CMK (cell line): ENCODE measurements at regions not wholly inside any gene's neighbourhood (a gene's known extent, or its start where the extent isn't known, plus 50 kb on each side); places are given as distances from the start of the nearest gene placed in this dataset.

Source experiments
- DNase-seq: peaks from one replicate; pipeline ENCODE4 v3.0.0-alpha.2; 2010; ENCODE audit warnings: low read depth

GRCh38 chr11:30735946-30736345 lies 149.8 kb upstream of the MPPED2 start:
- DNase-seq = no peak

- DNase-seq = no peak
Observed at GRCh38 chr11:30733748-30734147, 147.6 kb upstream of the MPPED2 start.

- no peak for DNase-seq
Observed at GRCh38 chr11:30730011-30730410, 143.9 kb upstream of the MPPED2 start.

- DNase-seq = no peak
Observed at GRCh38 chr11:30729187-30729713, 143.1 kb upstream of the MPPED2 start.

GRCh38 chr11:30725645-30726195 lies 139.6 kb upstream of the MPPED2 start:
- DNase-seq = no peak

GRCh38 chr11:30724274-30724673 lies 138.1 kb upstream of the MPPED2 start:
- no peak for DNase-seq

GRCh38 chr11:30719371-30719770 lies 133.2 kb upstream of the MPPED2 start:
- no peak for DNase-seq

GRCh38 chr11:30717641-30718040 lies 131.5 kb upstream of the MPPED2 start:
- no peak for DNase-seq

- DNase-seq = no peak
Observed at GRCh38 chr11:30717009-30717408, 130.9 kb upstream of the MPPED2 start.

- DNase-seq = no peak
Observed at GRCh38 chr11:30712749-30713148, 126.6 kb upstream of the MPPED2 start.

- no peak for DNase-seq
Observed at GRCh38 chr11:30710221-30710620, 124.1 kb upstream of the MPPED2 start.

- DNase-seq = no peak
Observed at GRCh38 chr11:30707110-30707509, 121.0 kb upstream of the MPPED2 start.

- no peak for DNase-seq
Observed at GRCh38 chr11:30705913-30706675, 119.9 kb upstream of the MPPED2 start.

GRCh38 chr11:30698425-30698824 lies 112.3 kb upstream of the MPPED2 start:
- no peak for DNase-seq

GRCh38 chr11:30697032-30697431 lies 110.9 kb upstream of the MPPED2 start:
- DNase-seq = no peak

- DNase-seq = no peak
Observed at GRCh38 chr11:30684772-30685171, 98.6 kb upstream of the MPPED2 start.

- DNase-seq = no peak
Observed at GRCh38 chr11:30683176-30683575, 97.0 kb upstream of the MPPED2 start.

GRCh38 chr11:30666817-30667216 lies 80.7 kb upstream of the MPPED2 start:
- no peak for DNase-seq

- DNase-seq = no peak
Observed at GRCh38 chr11:30665067-30665466, 78.9 kb upstream of the MPPED2 start.

- no peak for DNase-seq
Observed at GRCh38 chr11:30653606-30654005, 67.5 kb upstream of the MPPED2 start.

GRCh38 chr11:30652801-30653200 lies 66.6 kb upstream of the MPPED2 start:
- DNase-seq = no peak

- no peak for DNase-seq
Observed at GRCh38 chr11:30650266-30650665, 64.1 kb upstream of the MPPED2 start.
